HEK293T (cell line): ENCODE measurements at regions not wholly inside any gene's neighbourhood (a gene's known extent, or its start where the extent isn't known, plus 50 kb on each side); places are given as distances from the start of the nearest gene placed in this dataset.

Experiments
- CTCF ChIA-PET: fragments of 350-600 bp; formaldehyde crosslinking; extraction: SDS; loops from one replicate; lab custom pipeline; 2021; ENCODE audit warnings: antibody characterized with exemption, inconsistent platforms; lab: Yijun Ruan, JAX
- POLR2A ChIA-PET: fragments of 350-600 bp; formaldehyde crosslinking; extraction: SDS; loops from one replicate; lab custom pipeline; 2020; ENCODE audit warnings: antibody characterized with exemption, inconsistent platforms; lab: Yijun Ruan, JAX
- DNase-seq: peaks from one replicate; pipeline ENCODE4 v3.0.0; 2012; ENCODE audit warnings: mixed read lengths; ENCODE audit errors: extremely low spot score
- ARNT ChIP-seq: fragments of 450-650 bp; IDR thresholded peaks from 2 replicates; pipeline ENCODE4 v1.6.1; 2017; ENCODE audit warnings: mild to moderate bottlenecking
- BHLHE40 ChIP-seq: fragments of 450-650 bp; IDR thresholded peaks from 2 replicates; pipeline ENCODE4 v1.6.1; 2016; ENCODE audit warnings: mild to moderate bottlenecking, moderate library complexity, borderline replicate concordance
- CTBP1 ChIP-seq: fragments of 450-650 bp; IDR thresholded peaks from 2 replicates; pipeline ENCODE4 v1.6.1; 2016; ENCODE audit warnings: borderline replicate concordance
- ELF4 ChIP-seq: fragments of 450-650 bp; IDR thresholded peaks from 2 replicates; pipeline ENCODE4 v1.6.1; 2017; ENCODE audit warnings: antibody characterized with exemption
- FOXA1 ChIP-seq: fragments of 450-650 bp; IDR thresholded peaks from 2 replicates; pipeline ENCODE4 v1.6.1; 2016; ENCODE audit warnings: mild to moderate bottlenecking
- FOXK2 ChIP-seq: fragments of 450-650 bp; IDR thresholded peaks from 2 replicates; pipeline ENCODE4 v1.6.1; 2016; ENCODE audit warnings: mild to moderate bottlenecking
- FOXM1 ChIP-seq: fragments of 450-650 bp; IDR thresholded peaks from 2 replicates; pipeline ENCODE4 v1.6.1; 2017; ENCODE audit warnings: mild to moderate bottlenecking, borderline replicate concordance
- HDGF ChIP-seq: fragments of 450-650 bp; IDR thresholded peaks from 2 replicates; pipeline ENCODE4 v1.6.1; 2017; ENCODE audit warnings: antibody characterized with exemption, borderline replicate concordance
- L3MBTL2 ChIP-seq: fragments of 450-650 bp; conservative IDR thresholded peaks from 2 replicates; pipeline ENCODE4 v1.6.1; 2016; ENCODE audit warnings: mild to moderate bottlenecking
- LEF1 ChIP-seq: fragments of 450-650 bp; IDR thresholded peaks from 2 replicates; pipeline ENCODE4 v1.6.1; 2017; ENCODE audit warnings: mild to moderate bottlenecking, borderline replicate concordance
- NFRKB ChIP-seq: fragments of 450-650 bp; IDR thresholded peaks from 2 replicates; pipeline ENCODE4 v1.6.1; 2016; ENCODE audit warnings: mild to moderate bottlenecking, moderate library complexity
- SP1 ChIP-seq: fragments of 450-650 bp; IDR thresholded peaks from 2 replicates; pipeline ENCODE4 v1.6.1; 2017
- SUZ12 ChIP-seq: fragments of 450-650 bp; IDR thresholded peaks from 2 replicates; pipeline ENCODE4 v1.6.1; 2016; ENCODE audit warnings: mild to moderate bottlenecking
- ZNF384 ChIP-seq: fragments of 450-650 bp; IDR thresholded peaks from 2 replicates; pipeline ENCODE4 v1.6.1; 2016
- TF ChIP-seq, protein P1 (sequence below): fragments of 450-650 bp; IDR thresholded peaks from 2 replicates; pipeline ENCODE4 v1.6.1; 2016

DNA sequence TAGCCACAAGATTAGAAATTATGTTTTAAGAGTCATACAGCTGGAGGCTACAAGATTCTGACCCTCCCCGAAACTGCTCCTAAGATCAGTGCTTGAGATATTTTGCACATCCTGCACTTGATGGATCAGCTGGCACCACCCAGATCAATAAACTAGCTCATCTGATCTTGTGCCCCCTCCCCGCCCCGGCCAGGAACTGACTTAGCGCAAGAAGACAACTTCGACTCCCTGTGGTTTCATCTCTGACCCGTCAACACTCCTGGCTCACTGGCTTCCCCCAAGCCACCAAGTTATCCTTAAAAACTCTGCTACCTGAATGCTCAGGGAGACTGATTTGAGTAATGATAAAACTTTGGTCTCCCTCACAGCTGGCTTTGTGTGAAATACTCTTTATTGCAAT is 73.5 kb upstream of the NPSR1 start:
- ChIA-PET POLR2A (no interaction called here), CTCF (no interaction called here)
- no peak for TF ChIP-seq CTBP1
- no peak for TF ChIP-seq BHLHE40
- TF ChIP-seq SUZ12 = no peak
- TF ChIP-seq LEF1 = no peak
- no peak for TF ChIP-seq FOXA1
- no peak for TF ChIP-seq HDGF
- no peak for TF ChIP-seq FOXK2
- TF ChIP-seq FOXM1 = no peak
- TF ChIP-seq ARNT = no peak
- no peak for TF ChIP-seq L3MBTL2
- no peak for TF ChIP-seq ELF4
- no peak for TF ChIP-seq NFRKB
- no peak for TF ChIP-seq SP1
- no peak for DNase-seq

DNA sequence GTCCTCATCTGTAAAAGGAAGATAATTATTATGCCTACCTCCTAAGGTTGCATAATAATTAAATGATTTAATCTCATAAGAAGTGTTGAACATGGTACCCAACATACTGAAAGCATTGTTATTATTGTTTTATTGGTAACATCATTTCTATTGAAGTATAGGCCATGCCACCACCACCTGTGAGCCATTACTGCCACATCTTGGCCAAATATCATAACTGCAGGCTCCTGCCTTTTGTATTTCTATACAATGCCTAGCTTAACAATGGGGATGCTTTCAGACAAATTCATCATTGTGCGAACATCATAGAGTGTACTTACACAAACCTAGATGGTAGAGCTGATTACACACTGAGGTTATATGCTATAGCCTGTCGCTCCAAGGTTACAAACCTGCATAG is 61.1 kb upstream of the NPSR1 start:
- TF ChIP-seq FOXK2 = no peak
- TF ChIP-seq FOXA1 = no peak
- no peak for TF ChIP-seq NFRKB
- TF ChIP-seq L3MBTL2 = no peak
- no peak for TF ChIP-seq SP1
- no peak for TF ChIP-seq ELF4
- TF ChIP-seq SUZ12 = no peak
- no peak for TF ChIP-seq ARNT
- no peak for TF ChIP-seq FOXM1
- no peak for TF ChIP-seq LEF1
- TF ChIP-seq, protein P1, sequence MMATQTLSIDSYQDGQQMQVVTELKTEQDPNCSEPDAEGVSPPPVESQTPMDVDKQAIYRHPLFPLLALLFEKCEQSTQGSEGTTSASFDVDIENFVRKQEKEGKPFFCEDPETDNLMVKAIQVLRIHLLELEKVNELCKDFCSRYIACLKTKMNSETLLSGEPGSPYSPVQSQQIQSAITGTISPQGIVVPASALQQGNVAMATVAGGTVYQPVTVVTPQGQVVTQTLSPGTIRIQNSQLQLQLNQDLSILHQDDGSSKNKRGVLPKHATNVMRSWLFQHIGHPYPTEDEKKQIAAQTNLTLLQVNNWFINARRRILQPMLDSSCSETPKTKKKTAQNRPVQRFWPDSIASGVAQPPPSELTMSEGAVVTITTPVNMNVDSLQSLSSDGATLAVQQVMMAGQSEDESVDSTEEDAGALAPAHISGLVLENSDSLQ = no peak
- no peak for TF ChIP-seq BHLHE40
- no peak for TF ChIP-seq HDGF
- no peak for TF ChIP-seq CTBP1
- ChIA-PET CTCF (interaction anchor here (1.0 to 2.1 kb wide), 3 partner anchors 276 to 506 kb away, joined by 4 to 10 read pairs (median 4); no protein-coding TSS in a partner anchor), POLR2A (no interaction called here)
- no peak for DNase-seq

DNA sequence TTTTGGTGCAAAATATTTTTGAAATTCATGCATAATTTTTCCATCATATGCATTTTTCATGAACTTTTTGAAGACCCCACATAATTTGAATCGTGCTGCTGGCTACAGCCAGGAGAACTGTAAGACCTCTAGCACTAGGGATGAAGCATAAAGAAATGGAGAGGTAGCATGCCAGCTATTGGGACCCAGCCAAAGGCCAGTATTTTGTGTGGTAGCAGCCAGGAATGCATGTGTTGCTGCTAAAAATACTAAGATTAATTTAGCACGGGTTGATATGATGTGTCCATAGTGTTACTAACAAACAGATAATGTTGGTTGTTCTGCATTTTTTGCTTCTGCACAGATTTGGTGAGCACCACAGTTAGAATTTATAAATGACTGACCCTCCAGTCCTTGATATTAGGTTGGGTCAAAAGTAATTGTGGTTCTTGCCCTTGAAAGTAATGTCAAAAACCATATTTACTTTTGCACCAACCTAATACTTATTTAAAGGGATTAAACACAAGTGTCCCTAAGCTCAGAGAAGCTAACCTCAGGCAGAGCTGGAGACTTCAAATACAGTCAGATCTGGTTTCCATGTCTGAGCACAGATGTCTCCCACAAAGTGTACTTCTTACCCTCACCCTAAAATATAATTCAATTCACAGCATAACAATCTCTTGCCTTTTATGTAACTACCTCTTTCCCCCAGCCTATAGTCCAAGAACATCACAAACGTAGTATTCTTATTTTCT is 54.1 kb upstream of the NPSR1 start:
- CTCF ChIA-PET = no interaction called here
- no peak for TF ChIP-seq SUZ12
- no peak for TF ChIP-seq LEF1
- TF ChIP-seq ZNF384 = no peak
- TF ChIP-seq NFRKB = no peak
- no peak for TF ChIP-seq CTBP1
- TF ChIP-seq, protein P1 = no peak
- no peak for TF ChIP-seq BHLHE40
- POLR2A ChIA-PET = no interaction called here
- no peak for DNase-seq
